ENCODE measurements at regions not wholly inside any gene's neighbourhood (a gene's known extent, or its start where the extent isn't known, plus 50 kb on each side); places are given as distances from the start of the nearest gene placed in this dataset.

GRCh38 chr14:34330846-34331245 is 131.2 kb downstream of the SPTSSA start:
- no peaks in the 10 kb centered on the region for H3K36me3 ChIP-seq (ENCODE audit: control insufficient read depth, insufficient read depth, low read length)
- H3K4me3 ChIP-seq (ENCODE audit: extremely low read depth, insufficient read depth, low read length, poor library complexity, severe bottlenecking) = no peak overlapping the region
- no peaks in the 10 kb centered on the region for H3K9me3 ChIP-seq (ENCODE audit: control insufficient read depth, low read length)
- WGBS, 2 experiments (ENCODE audit: insufficient coverage in 2 of 2) = no CpG with 5 or more reads among the region's 1 CpG
- H3K27ac ChIP-seq (ENCODE audit: low read depth, low read length, severe bottlenecking) = no peak overlapping the region
- no peaks in the 10 kb centered on the region for H3K4me1 ChIP-seq (ENCODE audit: control insufficient read depth, insufficient read depth, low read length, poor library complexity, severe bottlenecking)

GRCh38 chr14:34329301-34329700 is 132.7 kb downstream of the SPTSSA start:
- WGBS, 2 experiments (ENCODE audit: insufficient coverage in 2 of 2) = no CpG with 5 or more reads among the region's 1 CpG
- Histone ChIP-seq H3K4me1 (ENCODE audit: control insufficient read depth, insufficient read depth, low read length, poor library complexity, severe bottlenecking) (no peaks in the 10 kb centered on the region), H3K27ac (ENCODE audit: low read depth, low read length, severe bottlenecking) (no peak overlapping the region), H3K9me3 (ENCODE audit: control insufficient read depth, low read length) (no peaks in the 10 kb centered on the region), H3K4me3 (ENCODE audit: extremely low read depth, insufficient read depth, low read length, poor library complexity, severe bottlenecking) (no peak overlapping the region), H3K36me3 (ENCODE audit: control insufficient read depth, insufficient read depth, low read length) (no peaks in the 10 kb centered on the region)

- H3K4me1 ChIP-seq (ENCODE audit: control insufficient read depth, insufficient read depth, low read length, poor library complexity, severe bottlenecking) = no peaks in the 10 kb centered on the region
- H3K27ac ChIP-seq (ENCODE audit: low read depth, low read length, severe bottlenecking) = no peak overlapping the region
- no peaks in the 10 kb centered on the region for H3K9me3 ChIP-seq (ENCODE audit: control insufficient read depth, low read length)
- H3K36me3 ChIP-seq (ENCODE audit: control insufficient read depth, insufficient read depth, low read length) = no peaks in the 10 kb centered on the region
- WGBS, 2 experiments (ENCODE audit: insufficient coverage in 2 of 2) = 100% methylated on average over 1 to 3 of the region's 4 CpGs
- H3K4me3 ChIP-seq (ENCODE audit: extremely low read depth, insufficient read depth, low read length, poor library complexity, severe bottlenecking) = no peak overlapping the region
Observed at GRCh38 chr14:34328178-34328577, 133.9 kb downstream of the SPTSSA start.

GRCh38 chr14:34325493-34325892 is 136.5 kb downstream of the SPTSSA start:
- H3K4me3 ChIP-seq (ENCODE audit: extremely low read depth, insufficient read depth, low read length, poor library complexity, severe bottlenecking) = no peak overlapping the region
- no peaks in the 10 kb centered on the region for H3K9me3 ChIP-seq (ENCODE audit: control insufficient read depth, low read length)
- H3K4me1 ChIP-seq (ENCODE audit: control insufficient read depth, insufficient read depth, low read length, poor library complexity, severe bottlenecking) = no peaks in the 10 kb centered on the region
- H3K36me3 ChIP-seq (ENCODE audit: control insufficient read depth, insufficient read depth, low read length) = no peaks in the 10 kb centered on the region
- no peak overlapping the region for H3K27ac ChIP-seq (ENCODE audit: low read depth, low read length, severe bottlenecking)

GRCh38 chr14:34324363-34324795 is 137.7 kb downstream of the SPTSSA start:
- H3K4me3 ChIP-seq (ENCODE audit: extremely low read depth, insufficient read depth, low read length, poor library complexity, severe bottlenecking) = no peak overlapping the region

GRCh38 chr14:34322940-34323418 is 139.1 kb downstream of the SPTSSA start:
- Histone ChIP-seq H3K27ac (ENCODE audit: low read depth, low read length, severe bottlenecking) (no peak overlapping the region), H3K9me3 (ENCODE audit: control insufficient read depth, low read length) (no peaks in the 10 kb centered on the region), H3K4me3 (ENCODE audit: extremely low read depth, insufficient read depth, low read length, poor library complexity, severe bottlenecking) (no peak overlapping the region), H3K36me3 (ENCODE audit: control insufficient read depth, insufficient read depth, low read length) (no peaks in the 10 kb centered on the region), H3K4me1 (ENCODE audit: control insufficient read depth, insufficient read depth, low read length, poor library complexity, severe bottlenecking) (no peaks in the 10 kb centered on the region)
- 65 to 80% methylated on average over 2 to 4 of the region's 8 CpGs for WGBS, 2 experiments (ENCODE audit: insufficient coverage in 2 of 2)

More at GRCh38 chr14:34324363-34324795, 137.7 kb downstream of the SPTSSA start:
- 50% methylated on average over 2 of the region's 6 CpGs for WGBS, 2 experiments (ENCODE audit: insufficient coverage in 2 of 2)
- Histone ChIP-seq H3K9me3 (ENCODE audit: control insufficient read depth, low read length) (no peaks in the 10 kb centered on the region), H3K4me1 (ENCODE audit: control insufficient read depth, insufficient read depth, low read length, poor library complexity, severe bottlenecking) (no peaks in the 10 kb centered on the region), H3K36me3 (ENCODE audit: control insufficient read depth, insufficient read depth, low read length) (no peaks in the 10 kb centered on the region), H3K27ac (ENCODE audit: low read depth, low read length, severe bottlenecking) (no peak overlapping the region)

- Histone ChIP-seq H3K9me3 (ENCODE audit: control insufficient read depth, low read length) (no peaks in the 10 kb centered on the region), H3K4me1 (ENCODE audit: control insufficient read depth, insufficient read depth, low read length, poor library complexity, severe bottlenecking) (no peaks in the 10 kb centered on the region), H3K4me3 (ENCODE audit: extremely low read depth, insufficient read depth, low read length, poor library complexity, severe bottlenecking) (no peak overlapping the region), H3K27ac (ENCODE audit: low read depth, low read length, severe bottlenecking) (no peak overlapping the region), H3K36me3 (ENCODE audit: control insufficient read depth, insufficient read depth, low read length) (no peaks in the 10 kb centered on the region)
- WGBS, 2 experiments (ENCODE audit: insufficient coverage in 2 of 2) = 93 to 94% methylated on average over 2 to 4 of the region's 4 CpGs
Observed at GRCh38 chr14:34319140-34319539, 142.9 kb downstream of the SPTSSA start.

- Histone ChIP-seq H3K9me3 (ENCODE audit: control insufficient read depth, low read length) (no peaks in the 10 kb centered on the region), H3K4me3 (ENCODE audit: extremely low read depth, insufficient read depth, low read length, poor library complexity, severe bottlenecking) (no peak overlapping the region), H3K4me1 (ENCODE audit: control insufficient read depth, insufficient read depth, low read length, poor library complexity, severe bottlenecking) (no peaks in the 10 kb centered on the region), H3K36me3 (ENCODE audit: control insufficient read depth, insufficient read depth, low read length) (no peaks in the 10 kb centered on the region), H3K27ac (ENCODE audit: low read depth, low read length, severe bottlenecking) (no peak overlapping the region)
- no CpG with 5 or more reads among the region's 2 CpGs for WGBS, 2 experiments (ENCODE audit: insufficient coverage in 2 of 2)
Observed at GRCh38 chr14:34318014-34318413, 144.0 kb downstream of the SPTSSA start.

GRCh38 chr14:34310724-34311123 is 151.3 kb downstream of the SPTSSA start:
- 78 to 100% methylated on average over 1 of the region's 1 CpG for WGBS, 2 experiments (ENCODE audit: insufficient coverage in 2 of 2)

GRCh38 chr14:34303811-34304210 is 158.2 kb downstream of the SPTSSA start:
- WGBS, 2 experiments (ENCODE audit: insufficient coverage in 2 of 2) = 90 to 95% methylated on average over 2 of the region's 2 CpGs
- H3K36me3 ChIP-seq (ENCODE audit: control insufficient read depth, insufficient read depth, low read length) = no peaks in the 10 kb centered on the region
- H3K4me1 ChIP-seq (ENCODE audit: control insufficient read depth, insufficient read depth, low read length, poor library complexity, severe bottlenecking) = no peaks in the 10 kb centered on the region
- no peak overlapping the region for H3K4me3 ChIP-seq (ENCODE audit: extremely low read depth, insufficient read depth, low read length, poor library complexity, severe bottlenecking)
- H3K9me3 ChIP-seq (ENCODE audit: control insufficient read depth, low read length) = no peaks in the 10 kb centered on the region
- H3K27ac ChIP-seq (ENCODE audit: low read depth, low read length, severe bottlenecking) = no peak overlapping the region

More at GRCh38 chr14:34310724-34311123, 151.3 kb downstream of the SPTSSA start:
- no peaks in the 10 kb centered on the region for H3K36me3 ChIP-seq (ENCODE audit: control insufficient read depth, insufficient read depth, low read length)
- no peak overlapping the region for H3K27ac ChIP-seq (ENCODE audit: low read depth, low read length, severe bottlenecking)
- H3K9me3 ChIP-seq (ENCODE audit: control insufficient read depth, low read length) = no peaks in the 10 kb centered on the region
- H3K4me3 ChIP-seq (ENCODE audit: extremely low read depth, insufficient read depth, low read length, poor library complexity, severe bottlenecking) = no peak overlapping the region
- H3K4me1 ChIP-seq (ENCODE audit: control insufficient read depth, insufficient read depth, low read length, poor library complexity, severe bottlenecking) = no peaks in the 10 kb centered on the region

- no peak overlapping the region for H3K4me3 ChIP-seq (ENCODE audit: extremely low read depth, insufficient read depth, low read length, poor library complexity, severe bottlenecking)
- no peak overlapping the region for H3K27ac ChIP-seq (ENCODE audit: low read depth, low read length, severe bottlenecking)
- no peaks in the 10 kb centered on the region for H3K36me3 ChIP-seq (ENCODE audit: control insufficient read depth, insufficient read depth, low read length)
- no peaks in the 10 kb centered on the region for H3K4me1 ChIP-seq (ENCODE audit: control insufficient read depth, insufficient read depth, low read length, poor library complexity, severe bottlenecking)
- WGBS, 2 experiments (ENCODE audit: insufficient coverage in 2 of 2) = 80% methylated on average over 2 to 3 of the region's 6 CpGs
- peaks cover 6% of the 10 kb centered on the region for H3K9me3 ChIP-seq (ENCODE audit: control insufficient read depth, low read length)
Observed at GRCh38 chr14:34302654-34303053, 159.4 kb downstream of the SPTSSA start.
